Tibial artery (tissue), 4 donors: ENCODE measurements at regions not wholly inside any gene's neighbourhood (a gene's known extent, or its start where the extent isn't known, plus 50 kb on each side); places are given as distances from the start of the nearest gene placed in this dataset.

ENCODE experiments used
- DNase-seq, 2 donors: peaks; one replicate each; pipeline ENCODE4 v3.0.0-alpha.2; 2019
- H3K27ac ChIP-seq, 2 donors: fragments of 200-600 bp; sonication (generic) in 1 of 2; 1 replicate in 1 of 2; 2 replicates in 1 of 2; pipeline ENCODE4 v1.5.1; 2018 to 2019; ENCODE audit warnings: mild to moderate bottlenecking in 1 of 2
- H3K27me3 ChIP-seq, 2 donors: fragments of 200-600 bp; sonication (generic) in 1 of 2; one replicate each; pipeline versions ENCODE4 v1.5.1 to v1.6.0; 2016 to 2019
- H3K36me3 ChIP-seq, 3 donors: fragments of 200-600 bp; sonication (generic) in 2 of 3; one replicate each; pipeline ENCODE4 v1.5.1; 2016 to 2019; ENCODE audit warnings: mild to moderate bottlenecking in 2 of 3
- H3K4me1 ChIP-seq, 4 donors: fragments of 200-600 bp; sonication (generic) in 2 of 4; 1 replicate in 3 of 4; 2 replicates in 1 of 4; pipeline ENCODE4 v1.5.1; 2016 to 2019
- H3K4me3 ChIP-seq, 2 donors: fragments of 200-600 bp; sonication (generic) in 1 of 2; 1 replicate in 1 of 2; 2 replicates in 1 of 2; pipeline ENCODE4 v1.5.1; 2018 to 2019; ENCODE audit warnings: mild to moderate bottlenecking in 2 of 2
- H3K9me3 ChIP-seq, 3 donors: fragments of 200-600 bp; sonication (generic) in 1 of 3; one replicate each; pipeline ENCODE4 v1.5.1; 2016 to 2019
- intact Hi-C: fragments of 100-400 bp; cut with DNase I; formaldehyde crosslinking; loops from one replicate; pipeline ENCODE4 v1.15.0; 2023; ENCODE audit warnings: low total_unique reads
- TF ChIP-seq, protein P1 (sequence below), 2 experiments: fragments of 200-600 bp in 1 of 2; fragments of 450-650 bp in 1 of 2; IDR thresholded peaks; one replicate each; pipeline ENCODE4 v1.5.1; 2017 to 2019; ENCODE audit warnings: antibody characterized with exemption in 2 of 2, mild to moderate bottlenecking in 1 of 2, moderate library complexity in 1 of 2

DNA sequence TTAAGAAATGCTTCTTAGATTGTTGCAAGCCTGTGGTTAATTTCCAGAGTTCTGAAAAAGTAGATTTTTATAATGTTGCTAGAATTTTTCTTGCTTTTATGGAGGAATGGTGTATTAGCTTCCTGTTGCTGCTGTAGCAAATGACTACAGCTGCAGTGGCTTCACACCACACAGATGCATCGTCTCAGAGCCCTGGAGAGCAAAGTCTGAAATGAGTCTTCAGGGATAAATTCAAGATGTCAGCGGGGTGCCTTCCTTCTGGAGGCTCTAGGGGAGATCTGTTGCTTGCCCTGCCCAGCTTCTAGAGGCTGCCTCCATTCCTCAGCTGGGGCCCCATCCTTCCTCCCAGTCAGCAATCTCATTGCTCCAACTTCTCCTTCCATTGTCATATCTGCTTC lies 187.8 kb downstream of the ZNF516 start:
- Histone ChIP-seq H3K36me3 (no peaks in the 10 kb centered on the region), H3K27ac (no peak overlapping the region), H3K27me3 (no peaks in the 10 kb centered on the region), H3K9me3 (no peaks in the 10 kb centered on the region), H3K4me1 (no peaks in the 10 kb centered on the region), H3K4me3 (no peak overlapping the region)
- DNase-seq: no peak
- intact Hi-C loops: no loop called here
- TF ChIP-seq, protein P1, sequence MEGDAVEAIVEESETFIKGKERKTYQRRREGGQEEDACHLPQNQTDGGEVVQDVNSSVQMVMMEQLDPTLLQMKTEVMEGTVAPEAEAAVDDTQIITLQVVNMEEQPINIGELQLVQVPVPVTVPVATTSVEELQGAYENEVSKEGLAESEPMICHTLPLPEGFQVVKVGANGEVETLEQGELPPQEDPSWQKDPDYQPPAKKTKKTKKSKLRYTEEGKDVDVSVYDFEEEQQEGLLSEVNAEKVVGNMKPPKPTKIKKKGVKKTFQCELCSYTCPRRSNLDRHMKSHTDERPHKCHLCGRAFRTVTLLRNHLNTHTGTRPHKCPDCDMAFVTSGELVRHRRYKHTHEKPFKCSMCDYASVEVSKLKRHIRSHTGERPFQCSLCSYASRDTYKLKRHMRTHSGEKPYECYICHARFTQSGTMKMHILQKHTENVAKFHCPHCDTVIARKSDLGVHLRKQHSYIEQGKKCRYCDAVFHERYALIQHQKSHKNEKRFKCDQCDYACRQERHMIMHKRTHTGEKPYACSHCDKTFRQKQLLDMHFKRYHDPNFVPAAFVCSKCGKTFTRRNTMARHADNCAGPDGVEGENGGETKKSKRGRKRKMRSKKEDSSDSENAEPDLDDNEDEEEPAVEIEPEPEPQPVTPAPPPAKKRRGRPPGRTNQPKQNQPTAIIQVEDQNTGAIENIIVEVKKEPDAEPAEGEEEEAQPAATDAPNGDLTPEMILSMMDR (IDR thresholded peaks at IDR 0.05): no peak

DNA sequence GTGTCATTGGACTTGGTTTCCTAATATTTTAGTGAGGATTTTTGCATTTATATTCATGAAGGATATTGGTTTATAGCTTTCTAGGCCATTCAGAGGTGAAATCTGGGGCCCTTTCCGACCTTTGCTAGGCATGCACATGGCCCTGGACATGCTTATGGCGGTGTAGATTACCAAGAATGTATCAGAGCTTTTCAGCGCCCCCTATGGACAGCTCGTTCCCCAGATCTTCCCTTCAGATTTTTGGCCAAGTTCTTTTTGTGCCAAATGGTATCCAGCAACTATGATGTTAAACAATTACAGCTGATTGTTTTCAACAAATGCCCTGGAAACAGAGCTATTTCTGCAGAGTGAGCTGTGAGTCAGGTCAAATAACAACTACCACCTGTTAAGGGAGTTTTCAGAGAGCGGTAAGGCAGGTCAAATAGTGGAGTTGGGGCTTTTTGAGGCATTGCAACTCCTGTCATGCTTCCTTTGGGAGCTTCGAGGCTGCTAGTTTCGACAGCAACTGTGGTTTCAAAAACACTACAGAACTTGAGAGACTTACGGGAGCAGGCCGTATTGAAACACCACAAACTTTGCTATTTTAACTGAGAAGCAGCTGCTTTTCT lies 188.3 kb downstream of the ZNF516 start:
- intact Hi-C loops: no loop called here
- TF ChIP-seq, protein P1 (IDR thresholded peaks at IDR 0.05): no peak

DNA sequence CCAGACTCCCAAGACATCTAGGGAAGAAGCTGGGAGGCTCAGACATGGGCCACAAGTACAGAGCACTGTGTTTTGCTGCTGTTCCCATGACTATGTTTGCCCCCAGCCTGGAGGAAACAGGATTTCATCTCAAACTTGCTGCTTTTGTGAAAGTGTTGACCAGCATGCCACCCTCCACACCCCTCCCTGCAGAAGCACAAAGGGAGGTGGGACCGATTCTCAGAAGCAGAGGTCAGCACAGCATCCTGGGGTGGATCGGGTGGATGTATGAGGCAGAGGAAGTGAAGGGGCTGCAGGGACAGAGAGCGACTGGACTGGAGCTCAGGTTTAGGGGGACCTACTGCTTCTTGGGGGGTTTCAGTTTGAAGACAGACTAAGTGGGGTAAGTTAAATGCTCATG lies 209.2 kb downstream of the ZNF516 start:
- DNase-seq: no peak
- Histone ChIP-seq H3K4me3 (no peak overlapping the region), H3K36me3 (no peaks in the 10 kb centered on the region), H3K4me1 (no peaks in the 10 kb centered on the region), H3K9me3 (peaks cover 0 to 14% (median 2%) of the 10 kb centered on the region in 3 donors), H3K27ac (no peak overlapping the region), H3K27me3 (peaks cover 0 to 4% of the 10 kb centered on the region in 2 donors)
- intact Hi-C loops: no loop called here
- TF ChIP-seq, protein P1 (IDR thresholded peaks at IDR 0.05): no peak

More for the DNA sequence above, 188.3 kb downstream of the ZNF516 start:
- Histone ChIP-seq H3K9me3 (no peaks in the 10 kb centered on the region), H3K27me3 (no peaks in the 10 kb centered on the region), H3K36me3 (no peaks in the 10 kb centered on the region), H3K4me3 (no peak overlapping the region), H3K4me1 (no peaks in the 10 kb centered on the region), H3K27ac (no peak overlapping the region)
- no peak for DNase-seq

DNA sequence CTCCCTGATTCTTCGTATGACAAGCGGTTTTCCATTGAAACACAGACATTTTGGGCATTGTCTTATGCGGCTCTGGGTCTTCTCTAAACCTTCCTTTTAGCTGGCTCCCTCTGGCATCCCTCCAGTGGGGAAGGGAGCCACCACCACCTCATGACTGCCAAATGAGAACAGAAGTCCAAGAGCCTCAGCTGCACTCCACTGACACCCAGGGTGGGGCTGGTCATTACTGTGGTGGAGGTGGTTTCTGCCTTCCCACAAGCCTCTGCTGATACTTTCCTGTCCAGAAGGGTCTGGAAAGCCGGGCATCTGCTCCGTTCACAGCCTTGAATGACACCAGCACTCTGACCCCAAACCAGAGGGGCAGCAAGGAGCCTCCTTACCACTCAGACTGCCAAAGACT lies 213.5 kb downstream of the ZNF516 start:
- Histone ChIP-seq H3K27ac (no peak overlapping the region), H3K27me3 (peaks cover 0 to 4% of the 10 kb centered on the region in 2 donors), H3K9me3 (peaks cover 0 to 7% (median 0%) of the 10 kb centered on the region in 3 donors), H3K36me3 (no peaks in the 10 kb centered on the region), H3K4me3 (no peak overlapping the region), H3K4me1 (no peaks in the 10 kb centered on the region)
- intact Hi-C loops: no loop called here
- TF ChIP-seq, protein P1 (IDR thresholded peaks at IDR 0.05): no peak
- DNase-seq: no peak

DNA sequence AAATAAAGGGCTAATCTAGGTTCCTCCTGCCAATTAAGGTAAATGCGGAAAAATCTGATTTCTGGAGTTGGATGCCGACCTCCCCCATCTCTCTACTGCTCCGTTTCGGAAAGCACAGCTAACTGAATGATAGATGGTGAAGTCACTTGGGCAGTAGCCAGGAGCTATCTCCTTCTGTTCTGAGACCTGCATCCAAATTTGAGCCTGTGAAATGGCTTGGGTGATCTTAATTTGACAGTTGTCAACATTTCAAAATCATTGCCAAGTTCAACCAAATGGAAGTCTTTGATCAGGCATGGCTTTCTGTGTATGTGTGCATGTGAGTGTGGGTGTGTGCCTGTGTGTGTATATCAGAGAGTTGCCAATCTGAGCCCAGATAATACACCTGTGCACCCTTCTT lies 217.2 kb downstream of the ZNF516 start:
- intact Hi-C loops: no loop called here
- TF ChIP-seq, protein P1 (IDR thresholded peaks at IDR 0.05): no peak
- Histone ChIP-seq H3K27me3 (peaks cover 0 to 9% of the 10 kb centered on the region in 2 donors), H3K9me3 (peaks cover 0 to 3% (median 0%) of the 10 kb centered on the region in 3 donors), H3K4me3 (no peak overlapping the region), H3K4me1 (no peaks in the 10 kb centered on the region), H3K36me3 (no peaks in the 10 kb centered on the region), H3K27ac (no peak overlapping the region)
- no peak for DNase-seq
